GM23248 (cell line): ENCODE measurements at regions not wholly inside any gene's neighbourhood (a gene's known extent, or its start where the extent isn't known, plus 50 kb on each side); places are given as distances from the start of the nearest gene placed in this dataset.

Source experiments
- DNase-seq: peaks from one replicate; pipeline ENCODE4 v3.0.0-alpha.2; 2015
- H2AFZ ChIP-seq: fragments of 200-600 bp; sonication (generic); 2 replicates; pipeline ENCODE4 v1.6.1; 2016; ENCODE audit warnings: antibody characterized with exemption
- H3F3A ChIP-seq: fragments of 200-600 bp; sonication (generic); 2 replicates; pipeline ENCODE4 v1.6.1; 2016; ENCODE audit warnings: mild to moderate bottlenecking, antibody characterized with exemption, mixed run types; ENCODE audit not compliant: insufficient read depth
- H3K27ac ChIP-seq: fragments of 200-600 bp; sonication (generic); 2 replicates; pipeline ENCODE4 v1.5.1; 2016; ENCODE audit warnings: mild to moderate bottlenecking
- H3K27me3 ChIP-seq: fragments of 200-600 bp; sonication (generic); replicated peaks from 2 replicates; pipeline ENCODE4 v1.6.1; 2016; ENCODE audit warnings: mild to moderate bottlenecking; ENCODE audit not compliant: insufficient read depth
- H3K36me3 ChIP-seq: fragments of 200-600 bp; sonication (generic); 2 replicates; pipeline ENCODE4 v1.6.1; 2016; ENCODE audit warnings: low read depth, mild to moderate bottlenecking
- H3K4me1 ChIP-seq: fragments of 200-600 bp; sonication (generic); 2 replicates; pipeline ENCODE4 v1.6.1; 2016; ENCODE audit warnings: mild to moderate bottlenecking; ENCODE audit not compliant: insufficient read depth
- H3K4me2 ChIP-seq: fragments of 200-600 bp; sonication (generic); one replicate; pipeline ENCODE4 v1.6.1; 2016; ENCODE audit warnings: mild to moderate bottlenecking; ENCODE audit not compliant: unreplicated experiment
- H3K4me3 ChIP-seq: fragments of 200-600 bp; sonication (generic); 2 replicates; pipeline ENCODE4 v1.5.1; 2016; ENCODE audit warnings: mild to moderate bottlenecking
- H3K79me2 ChIP-seq: fragments of 200-600 bp; sonication (generic); 2 replicates; pipeline ENCODE4 v1.6.1; 2016; ENCODE audit warnings: mild to moderate bottlenecking; ENCODE audit not compliant: insufficient read depth
- H3K9ac ChIP-seq: fragments of 200-600 bp; sonication (generic); 2 replicates; pipeline ENCODE4 v1.6.1; 2016; ENCODE audit warnings: mild to moderate bottlenecking
- H3K9me2 ChIP-seq: fragments of 200-600 bp; sonication (generic); 2 replicates; pipeline ENCODE4 v1.6.1; 2016; ENCODE audit warnings: mixed run types, mild to moderate bottlenecking, moderate library complexity; ENCODE audit not compliant: insufficient read depth
- H3K9me3 ChIP-seq: fragments of 200-600 bp; sonication (generic); one replicate; pipeline ENCODE4 v1.6.1; 2017; ENCODE audit warnings: low read depth
- H4K20me1 ChIP-seq: fragments of 200-600 bp; sonication (generic); 2 replicates; pipeline ENCODE4 v1.6.0; 2016; ENCODE audit not compliant: insufficient read depth
- EZH2 ChIP-seq: fragments of 200-600 bp; sonication (generic); IDR thresholded peaks from 2 replicates; pipeline ENCODE4 v1.6.1; 2018; ENCODE audit warnings: antibody characterized with exemption, mild to moderate bottlenecking; ENCODE audit not compliant: insufficient read depth, poor library complexity, severe bottlenecking
- EZH2phosphoT487 ChIP-seq: fragments of 200-600 bp; sonication (generic); IDR thresholded peaks from 2 replicates; pipeline ENCODE4 v1.6.1; 2018; ENCODE audit warnings: antibody characterized with exemption, moderate library complexity, mild to moderate bottlenecking, low read depth; ENCODE audit not compliant: insufficient read depth
- WGBS, 2 experiments: methylation state at CpG; one replicate each; pipeline ENCODE4 v1.1.6; 2015 to 2017; ENCODE audit warnings: low lambda C conversion rate in 2 of 2, low coverage in 1 of 2; ENCODE audit errors: missing lambda C conversion rate in 2 of 2; 5-methylcytosine and 5-hydroxymethylcytosine counted together
- in situ Hi-C: fragments of 300-500 bp; cut with MboI; formaldehyde crosslinking; loops from 2 replicates; pipeline ENCODE4 v1.15.0; 2020

GRCh38 chr5:28164568-28164967 is 1126.2 kb upstream of the CDH9 start:
- Histone ChIP-seq H3K9ac (no peak overlapping the region), H3K4me3 (no peak overlapping the region), H3K27me3 (no peaks in the 10 kb centered on the region), H2AFZ (no peak overlapping the region), H3F3A (no peaks in the 10 kb centered on the region), H3K79me2 (no peaks in the 10 kb centered on the region), H4K20me1 (no peaks in the 10 kb centered on the region), H3K9me3 (no peaks in the 10 kb centered on the region), H3K4me2 (no peak overlapping the region), H3K27ac (no peak overlapping the region), H3K36me3 (no peaks in the 10 kb centered on the region), H3K4me1 (no peaks in the 10 kb centered on the region), H3K9me2 (no peaks in the 10 kb centered on the region)
- DNase-seq = no peak
- 19 to 21% methylated on average over 2 of the region's 2 CpGs for WGBS, 2 experiments
- TF ChIP-seq EZH2 (no peak), EZH2phosphoT487 (no peak)
- in situ Hi-C loops = no loop called here

- no peak overlapping the region for H3K27ac ChIP-seq
- no peaks in the 10 kb centered on the region for H3K9me3 ChIP-seq
- 21 to 28% methylated on average over 6 of the region's 6 CpGs for WGBS, 2 experiments
- H4K20me1 ChIP-seq = no peaks in the 10 kb centered on the region
- H3K27me3 ChIP-seq = no peaks in the 10 kb centered on the region
- no peaks in the 10 kb centered on the region for H3K4me1 ChIP-seq
- no peaks in the 10 kb centered on the region for H3F3A ChIP-seq
- TF ChIP-seq EZH2phosphoT487 (no peak), EZH2 (no peak)
- no peak overlapping the region for H3K9ac ChIP-seq
- no peak overlapping the region for H3K4me3 ChIP-seq
- H3K4me2 ChIP-seq = no peak overlapping the region
- H3K9me2 ChIP-seq = no peaks in the 10 kb centered on the region
- in situ Hi-C loops = no loop called here
- no peak overlapping the region for H2AFZ ChIP-seq
- H3K79me2 ChIP-seq = no peaks in the 10 kb centered on the region
- no peak for DNase-seq
- no peaks in the 10 kb centered on the region for H3K36me3 ChIP-seq
These were observed 1118.6 kb upstream of the CDH9 start for GRCh38 chr5:28156981-28157380.

- no peak for DNase-seq
- no peak overlapping the region for H3K27ac ChIP-seq
- no peaks in the 10 kb centered on the region for H3K9me2 ChIP-seq
- H3K4me2 ChIP-seq = no peak overlapping the region
- H3K36me3 ChIP-seq = no peaks in the 10 kb centered on the region
- in situ Hi-C loops = no loop called here
- H3K9ac ChIP-seq = no peak overlapping the region
- no peaks in the 10 kb centered on the region for H4K20me1 ChIP-seq
- H3K79me2 ChIP-seq = no peaks in the 10 kb centered on the region
- H3K27me3 ChIP-seq = no peaks in the 10 kb centered on the region
- H3K4me1 ChIP-seq = no peaks in the 10 kb centered on the region
- no peak overlapping the region for H3K4me3 ChIP-seq
- WGBS, 2 experiments = 43 to 45% methylated on average over 1 of the region's 1 CpG
- H3K9me3 ChIP-seq = no peaks in the 10 kb centered on the region
- no peak overlapping the region for H2AFZ ChIP-seq
- TF ChIP-seq EZH2phosphoT487 = no peak
- TF ChIP-seq EZH2 = no peak
- no peaks in the 10 kb centered on the region for H3F3A ChIP-seq
These were observed 1105.1 kb upstream of the CDH9 start for GRCh38 chr5:28143519-28143918.

GRCh38 chr5:28132151-28132550 is 1093.8 kb upstream of the CDH9 start:
- Histone ChIP-seq H3K36me3 (no peaks in the 10 kb centered on the region), H3K27ac (no peak overlapping the region), H3K27me3 (no peaks in the 10 kb centered on the region), H3K79me2 (no peaks in the 10 kb centered on the region), H3K4me3 (no peak overlapping the region), H2AFZ (no peak overlapping the region), H3K4me2 (no peak overlapping the region), H3K9me3 (no peaks in the 10 kb centered on the region), H4K20me1 (no peaks in the 10 kb centered on the region), H3K9me2 (no peaks in the 10 kb centered on the region), H3K9ac (no peak overlapping the region), H3F3A (no peaks in the 10 kb centered on the region), H3K4me1 (no peaks in the 10 kb centered on the region)
- DNase-seq = no peak
- in situ Hi-C loops = no loop called here
- 2 to 8% methylated on average over 1 of the region's 1 CpG for WGBS, 2 experiments
- TF ChIP-seq EZH2phosphoT487 = no peak
- no peak for TF ChIP-seq EZH2

GRCh38 chr5:28117691-28118090 is 1079.3 kb upstream of the CDH9 start:
- in situ Hi-C loops = no loop called here
- Histone ChIP-seq H2AFZ (no peak overlapping the region), H3K9me3 (no peaks in the 10 kb centered on the region), H4K20me1 (no peaks in the 10 kb centered on the region), H3K4me2 (no peak overlapping the region), H3K9me2 (no peaks in the 10 kb centered on the region), H3K79me2 (no peaks in the 10 kb centered on the region), H3F3A (no peaks in the 10 kb centered on the region), H3K4me1 (no peaks in the 10 kb centered on the region), H3K27ac (no peak overlapping the region), H3K9ac (no peak overlapping the region), H3K27me3 (no peaks in the 10 kb centered on the region), H3K36me3 (no peaks in the 10 kb centered on the region), H3K4me3 (no peak overlapping the region)
- TF ChIP-seq EZH2 (no peak), EZH2phosphoT487 (no peak)
- DNase-seq = no peak
